NB4 (cell line): ENCODE measurements at regions not wholly inside any gene's neighbourhood (a gene's known extent, or its start where the extent isn't known, plus 50 kb on each side); places are given as distances from the start of the nearest gene placed in this dataset.

ENCODE experiments used
- DNase-seq: peaks from one replicate; pipeline ENCODE4 v3.0.0; 2010; ENCODE audit warnings: low read depth
- H3K4me3 ChIP-seq: one replicate; pipeline ENCODE4 v1.5.1; 2011; ENCODE audit warnings: mild to moderate bottlenecking, low read depth, low read length, moderate library complexity
- CTCF ChIP-seq: IDR thresholded peaks from one replicate; pipeline ENCODE4 v1.5.1; 2012; ENCODE audit warnings: low read depth, low read length
- MAX ChIP-seq: IDR thresholded peaks from 2 replicates; pipeline ENCODE4 v1.6.1; 2011; ENCODE audit warnings: low read depth, low read length
- MYC ChIP-seq: IDR thresholded peaks from 2 replicates; pipeline ENCODE4 v1.6.1; 2011; ENCODE audit warnings: low read depth, low read length
- POLR2A ChIP-seq: IDR thresholded peaks from 2 replicates; pipeline ENCODE4 v1.6.1; 2011; ENCODE audit warnings: mild to moderate bottlenecking; ENCODE audit not compliant: insufficient read length; ENCODE audit errors: extremely low read depth

GRCh38 chr4:156537286-156537685 is 434.3 kb downstream of the PDGFC start:
- TF ChIP-seq CTCF: no peak
- H3K4me3 ChIP-seq: no peak overlapping the region
- no peak for DNase-seq

- no peak overlapping the region for H3K4me3 ChIP-seq
- no peak for DNase-seq
- TF ChIP-seq MYC: no peak
Observed at GRCh38 chr4:156536661-156537060, 434.9 kb downstream of the PDGFC start.

- TF ChIP-seq MYC (no peak), MAX (no peak), CTCF (no peak), POLR2A (no peak)
- DNase-seq: no peak
- no peak overlapping the region for H3K4me3 ChIP-seq
Observed at GRCh38 chr4:156534205-156534604, 437.4 kb downstream of the PDGFC start.

- no peak for DNase-seq
- no peak overlapping the region for H3K4me3 ChIP-seq
- TF ChIP-seq MYC: no peak
- TF ChIP-seq MAX: no peak
- TF ChIP-seq POLR2A: no peak
- TF ChIP-seq CTCF: no peak
Observed at GRCh38 chr4:156528216-156528615, 443.4 kb downstream of the PDGFC start.

GRCh38 chr4:156527237-156527993 is 444.2 kb downstream of the PDGFC start:
- no peak for DNase-seq
- no peak for TF ChIP-seq MAX
- TF ChIP-seq MYC: no peak
- no peak for TF ChIP-seq CTCF
- TF ChIP-seq POLR2A: no peak
- H3K4me3 ChIP-seq: no peak overlapping the region

GRCh38 chr4:156523991-156524390 is 447.6 kb downstream of the PDGFC start:
- TF ChIP-seq MYC: no peak
- no peak for TF ChIP-seq CTCF
- TF ChIP-seq MAX: no peak
- no peak for TF ChIP-seq POLR2A
- no peak for DNase-seq
- no peak overlapping the region for H3K4me3 ChIP-seq
